Left lung (tissue), 4 donors: ENCODE measurements at regions not wholly inside any gene's neighbourhood (a gene's known extent, or its start where the extent isn't known, plus 50 kb on each side); places are given as distances from the start of the nearest gene placed in this dataset.

Source experiments
- ATAC-seq: fragments of 200-7000 bp; cut with Tn5 transposase; one replicate; pipeline ENCODE4 v1.9.1; 2020; ENCODE audit warnings: moderate library complexity
- DNase-seq, 4 donors: peaks; one replicate each; pipeline ENCODE4 v3.0.0-alpha.2; 2013 to 2020
- H3K27ac ChIP-seq, 2 donors: fragments of 200-600 bp; sonication (generic) in 1 of 2; one replicate each; pipeline versions ENCODE4 v1.5.0 to v1.8.0; 2020 to 2021
- H3K27me3 ChIP-seq, 2 donors: fragments of 200-600 bp; sonication (generic) in 1 of 2; one replicate each; pipeline versions ENCODE4 v1.5.0 to v1.8.0; 2020 to 2021
- H3K36me3 ChIP-seq, 2 donors: fragments of 200-600 bp; sonication (generic) in 1 of 2; one replicate each; pipeline versions ENCODE4 v1.5.0 to v1.8.0; 2020 to 2021
- H3K4me1 ChIP-seq, 2 donors: fragments of 200-600 bp; one replicate each; pipeline ENCODE4 v1.8.0; 2021
- H3K4me3 ChIP-seq, 2 donors: fragments of 200-600 bp; sonication (generic) in 1 of 2; one replicate each; pipeline versions ENCODE4 v1.5.0 to v1.8.0; 2020 to 2021; ENCODE audit warnings: mild to moderate bottlenecking in 1 of 2
- H3K9me3 ChIP-seq, 2 donors: fragments of 200-600 bp; sonication (generic) in 1 of 2; one replicate each; pipeline versions ENCODE4 v1.5.0 to v1.8.0; 2020 to 2021
- intact Hi-C, 2 donors: fragments of 100-400 bp; cut with DNase I; formaldehyde crosslinking; loops; one replicate each; pipeline versions ENCODE4 v1.11.2 to v1.14.2; 2022
- TF ChIP-seq, protein P1 (sequence below), 2 donors: fragments of 200-600 bp; sonication (generic) in 1 of 2; IDR thresholded peaks; one replicate each; pipeline versions ENCODE4 v1.5.0 to v1.8.0; 2021; ENCODE audit warnings: antibody characterized with exemption in 2 of 2
- donor health status: DM: no; HTN: yes; CAD: no.
- donor health status: DM: no; HTN: no; CAD: no.

DNA sequence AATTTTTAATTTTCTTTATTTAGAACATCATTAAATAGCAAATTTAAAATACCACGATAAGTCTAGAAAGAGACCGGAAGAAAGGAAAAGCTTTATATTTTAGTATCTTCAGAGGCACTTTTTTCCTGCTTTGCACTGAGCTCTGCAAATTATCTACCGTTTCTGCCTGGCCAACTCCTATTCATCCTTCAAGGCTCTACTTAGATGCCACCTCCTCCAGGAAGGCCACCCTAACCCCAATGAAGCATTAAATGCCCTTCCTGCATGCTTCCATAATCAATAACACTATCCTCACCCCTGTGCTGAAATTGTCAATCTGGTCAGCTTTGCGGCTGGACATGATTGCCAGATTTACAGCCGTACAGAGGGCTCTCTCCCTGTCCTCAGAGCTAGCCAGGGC is 141.8 kb upstream of the CHST15 start:
- Histone ChIP-seq H3K27ac (no peak overlapping the region), H3K4me3 (no peak overlapping the region), H3K9me3 (no peaks in the 10 kb centered on the region), H3K36me3 (no peaks in the 10 kb centered on the region), H3K27me3 (no peaks in the 10 kb centered on the region), H3K4me1 (no peaks in the 10 kb centered on the region)
- ATAC-seq = no peak
- no peak for DNase-seq
- intact Hi-C loops = no loop called here
- TF ChIP-seq, protein P1, sequence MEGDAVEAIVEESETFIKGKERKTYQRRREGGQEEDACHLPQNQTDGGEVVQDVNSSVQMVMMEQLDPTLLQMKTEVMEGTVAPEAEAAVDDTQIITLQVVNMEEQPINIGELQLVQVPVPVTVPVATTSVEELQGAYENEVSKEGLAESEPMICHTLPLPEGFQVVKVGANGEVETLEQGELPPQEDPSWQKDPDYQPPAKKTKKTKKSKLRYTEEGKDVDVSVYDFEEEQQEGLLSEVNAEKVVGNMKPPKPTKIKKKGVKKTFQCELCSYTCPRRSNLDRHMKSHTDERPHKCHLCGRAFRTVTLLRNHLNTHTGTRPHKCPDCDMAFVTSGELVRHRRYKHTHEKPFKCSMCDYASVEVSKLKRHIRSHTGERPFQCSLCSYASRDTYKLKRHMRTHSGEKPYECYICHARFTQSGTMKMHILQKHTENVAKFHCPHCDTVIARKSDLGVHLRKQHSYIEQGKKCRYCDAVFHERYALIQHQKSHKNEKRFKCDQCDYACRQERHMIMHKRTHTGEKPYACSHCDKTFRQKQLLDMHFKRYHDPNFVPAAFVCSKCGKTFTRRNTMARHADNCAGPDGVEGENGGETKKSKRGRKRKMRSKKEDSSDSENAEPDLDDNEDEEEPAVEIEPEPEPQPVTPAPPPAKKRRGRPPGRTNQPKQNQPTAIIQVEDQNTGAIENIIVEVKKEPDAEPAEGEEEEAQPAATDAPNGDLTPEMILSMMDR (IDR thresholded peaks at IDR 0.05) = no peak

DNA sequence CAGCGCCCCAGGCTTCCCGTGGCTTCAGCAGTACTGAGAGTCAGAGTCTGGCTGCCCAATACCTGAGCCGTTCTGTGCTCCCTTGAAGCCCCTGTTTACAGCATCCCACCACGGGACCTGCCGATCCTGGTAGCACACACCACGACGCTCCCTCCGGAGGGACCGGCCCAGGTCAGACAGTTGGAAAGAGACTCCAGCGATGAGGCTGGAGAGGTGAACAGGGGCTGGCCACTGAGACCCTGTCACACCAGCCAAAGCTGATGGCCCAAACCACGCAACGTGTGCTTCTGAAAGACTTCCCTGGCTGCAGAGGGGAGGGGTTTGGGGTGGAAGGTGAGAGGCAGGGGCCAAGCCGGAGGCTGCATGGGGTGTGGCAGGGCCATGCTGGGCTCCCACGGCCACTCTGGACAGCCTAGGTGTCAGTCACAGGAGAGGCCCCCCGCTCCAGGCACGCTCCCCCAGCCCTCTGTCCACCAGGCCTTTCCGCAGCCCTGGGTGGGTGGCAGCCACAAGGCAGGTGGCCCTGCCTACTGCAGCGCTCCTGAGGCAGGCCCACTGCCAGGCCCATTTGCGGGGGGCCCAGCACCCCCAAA is 140.2 kb upstream of the CHST15 start:
- DNase-seq (no peak), ATAC-seq (no peak)
- no peaks in the 10 kb centered on the region for H3K36me3 ChIP-seq
- intact Hi-C loops = no loop called here
- H3K27ac ChIP-seq = no peak overlapping the region
- H3K4me1 ChIP-seq = no peaks in the 10 kb centered on the region
- no peaks in the 10 kb centered on the region for H3K27me3 ChIP-seq
- H3K9me3 ChIP-seq = no peaks in the 10 kb centered on the region
- TF ChIP-seq, protein P1 (IDR thresholded peaks at IDR 0.05) = no peak
- H3K4me3 ChIP-seq = no peak overlapping the region

DNA sequence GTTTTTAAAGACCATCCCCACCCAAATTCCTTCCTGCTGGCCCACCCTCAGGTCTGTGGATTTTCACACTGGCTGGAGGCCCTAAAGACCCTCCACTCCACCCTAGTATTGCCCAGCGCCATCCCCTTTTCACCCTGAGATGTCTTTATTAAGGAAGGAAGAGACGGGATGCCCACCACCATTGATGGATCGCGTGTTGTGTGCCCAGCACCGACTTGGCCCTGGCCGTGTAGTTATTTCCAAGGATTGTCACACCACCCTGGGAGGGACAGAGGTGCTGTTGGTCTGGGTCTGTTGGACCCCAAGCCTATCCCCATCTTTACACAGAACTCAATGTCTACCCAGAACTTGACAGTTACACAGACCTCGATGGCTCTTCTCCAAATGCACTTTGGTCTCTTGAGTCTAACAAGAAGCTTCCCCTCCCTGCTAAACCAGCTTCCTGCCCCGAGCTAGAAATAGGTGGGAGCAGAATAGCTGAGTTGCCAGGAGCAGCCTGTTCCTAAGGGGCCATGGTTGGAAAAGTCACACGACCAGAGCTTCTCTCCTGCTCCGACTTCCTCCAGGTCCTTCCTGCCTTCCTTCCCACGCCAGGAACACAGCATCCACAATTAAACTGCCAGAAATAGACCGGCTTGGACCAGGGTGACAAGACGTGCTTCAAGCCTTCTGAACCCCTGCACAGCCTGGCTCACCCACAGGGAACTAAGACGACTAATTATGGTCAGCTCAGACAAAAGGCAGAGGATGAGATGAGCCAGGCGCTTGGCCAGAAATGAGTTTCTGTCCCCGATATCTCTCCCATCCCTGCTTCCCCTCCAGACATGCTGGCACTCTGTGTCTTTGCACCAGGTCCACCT is 139.5 kb upstream of the CHST15 start:
- TF ChIP-seq, protein P1 (IDR thresholded peaks at IDR 0.05) = no peak
- H3K36me3 ChIP-seq = no peaks in the 10 kb centered on the region
- H3K27ac ChIP-seq = no peak overlapping the region
- H3K4me3 ChIP-seq = no peak overlapping the region
- no peaks in the 10 kb centered on the region for H3K4me1 ChIP-seq
- no peak for DNase-seq
- ATAC-seq = no peak
- no peaks in the 10 kb centered on the region for H3K9me3 ChIP-seq
- H3K27me3 ChIP-seq = no peaks in the 10 kb centered on the region
- intact Hi-C loops = no loop called here

DNA sequence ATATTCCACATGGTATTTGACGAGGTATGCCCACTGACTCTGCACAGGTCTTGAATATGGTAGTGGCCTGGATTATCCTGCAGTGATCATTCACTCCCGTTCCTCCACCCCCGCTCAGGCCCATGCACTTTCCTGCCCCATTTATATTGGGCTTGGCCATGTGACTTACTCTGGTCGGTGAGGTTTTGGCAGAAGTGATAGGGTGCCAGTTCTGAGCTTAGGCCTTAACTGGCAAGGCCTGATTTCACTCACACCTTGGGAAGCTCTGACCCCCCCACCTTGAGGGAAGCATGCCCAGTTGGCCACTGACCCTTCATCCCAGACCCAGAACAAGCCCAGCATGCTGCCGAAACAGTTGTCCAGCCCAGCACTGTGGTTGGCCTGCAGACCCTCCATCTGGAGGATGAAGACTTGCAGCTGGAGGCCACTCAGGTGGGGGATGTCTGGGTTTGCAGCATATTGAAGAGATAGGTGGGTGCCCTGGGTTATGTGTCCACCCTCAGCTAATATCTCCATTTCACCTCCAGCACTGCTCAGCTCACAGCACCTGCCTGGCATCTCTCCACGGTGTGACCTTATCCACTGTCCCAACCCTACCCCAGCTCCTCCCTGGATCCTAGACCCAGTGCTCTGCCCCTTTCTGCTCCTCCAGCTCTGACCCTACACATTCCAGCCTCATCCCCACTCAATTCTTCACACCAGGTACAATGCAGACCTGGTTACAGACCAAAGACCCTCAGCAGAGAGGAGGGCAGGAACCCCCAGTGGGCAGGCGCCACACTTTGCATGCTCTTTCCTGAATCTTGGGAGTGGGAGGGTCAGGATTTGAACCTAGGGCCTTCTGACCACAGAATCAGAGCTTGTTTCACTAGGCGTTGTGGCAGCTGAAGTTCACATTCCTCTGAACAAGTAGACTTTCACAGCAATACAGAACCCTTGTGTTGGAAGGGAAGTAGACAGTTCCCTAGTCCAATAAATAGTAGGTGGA is 138.1 kb upstream of the CHST15 start:
- H3K9me3 ChIP-seq = no peaks in the 10 kb centered on the region
- H3K4me1 ChIP-seq = no peaks in the 10 kb centered on the region
- H3K27me3 ChIP-seq = no peaks in the 10 kb centered on the region
- no peak for DNase-seq
- no peaks in the 10 kb centered on the region for H3K36me3 ChIP-seq
- intact Hi-C loops = no loop called here
- ATAC-seq = peak; percentile 15
- no peak overlapping the region for H3K27ac ChIP-seq
- TF ChIP-seq, protein P1 (IDR thresholded peaks at IDR 0.05) = no peak
- no peak overlapping the region for H3K4me3 ChIP-seq
